ENCODE measurements at regions not wholly inside any gene's neighbourhood (a gene's known extent, or its start where the extent isn't known, plus 50 kb on each side); places are given as distances from the start of the nearest gene placed in this dataset.

DNA sequence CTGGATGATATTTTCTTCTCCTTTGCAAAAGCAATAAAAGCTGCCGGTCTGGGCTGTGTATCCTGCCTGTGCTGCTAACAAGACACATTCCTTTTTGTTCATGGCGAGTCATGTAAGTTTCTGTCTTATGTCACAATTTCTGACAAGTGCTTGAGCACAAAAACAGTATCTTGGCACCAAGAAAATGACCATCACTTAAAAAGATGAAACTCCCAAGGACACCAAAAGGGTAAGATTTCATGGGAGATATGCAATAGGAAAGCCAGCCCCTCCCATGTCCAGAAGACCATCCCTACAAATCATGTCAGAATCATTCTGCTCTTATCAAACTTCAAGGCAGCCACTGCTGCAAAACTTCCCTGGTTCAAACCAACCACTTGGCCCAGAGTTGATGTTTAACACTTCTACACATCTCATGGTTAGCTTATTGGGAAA is 375.4 kb upstream of the ZNF507 start:
- Histone ChIP-seq H3K27me3 (no peaks in the 10 kb centered on the region), H3K4me3 (no peak overlapping the region), H3K9me3 (no peaks in the 10 kb centered on the region), H3K4me1 (no peaks in the 10 kb centered on the region), H3K27ac (no peak overlapping the region), H3K36me3 (ENCODE audit: low read depth, missing control alignments) (no peaks in the 10 kb centered on the region)
- no peak for TF ChIP-seq POLR2A (IDR thresholded peaks at IDR 0.05)
- no peak for TF ChIP-seq CTCF (IDR thresholded peaks at IDR 0.05)
- no peak for DNase-seq
- 73 to 77% methylated on average over 2 of the region's 2 CpGs for WGBS, 2 donors
- intact Hi-C loops (cut with DNase I; ENCODE audit: low total_unique reads): no loop called here

- Histone ChIP-seq H3K36me3 (ENCODE audit: low read depth, missing control alignments) (no peaks in the 10 kb centered on the region), H3K9me3 (no peaks in the 10 kb centered on the region), H3K27ac (no peak overlapping the region), H3K4me1 (no peaks in the 10 kb centered on the region), H3K4me3 (no peak overlapping the region), H3K27me3 (no peaks in the 10 kb centered on the region)
- 88 to 89% methylated on average over 4 of the region's 4 CpGs for WGBS, 2 donors
- intact Hi-C loops (cut with DNase I; ENCODE audit: low total_unique reads): no loop called here
- DNase-seq: no peak
- TF ChIP-seq CTCF (IDR thresholded peaks at IDR 0.05) (no peak), POLR2A (IDR thresholded peaks at IDR 0.05) (no peak)
Measured at GRCh38 chr19:31974290-31974689, 371.1 kb upstream of the ZNF507 start.

DNA sequence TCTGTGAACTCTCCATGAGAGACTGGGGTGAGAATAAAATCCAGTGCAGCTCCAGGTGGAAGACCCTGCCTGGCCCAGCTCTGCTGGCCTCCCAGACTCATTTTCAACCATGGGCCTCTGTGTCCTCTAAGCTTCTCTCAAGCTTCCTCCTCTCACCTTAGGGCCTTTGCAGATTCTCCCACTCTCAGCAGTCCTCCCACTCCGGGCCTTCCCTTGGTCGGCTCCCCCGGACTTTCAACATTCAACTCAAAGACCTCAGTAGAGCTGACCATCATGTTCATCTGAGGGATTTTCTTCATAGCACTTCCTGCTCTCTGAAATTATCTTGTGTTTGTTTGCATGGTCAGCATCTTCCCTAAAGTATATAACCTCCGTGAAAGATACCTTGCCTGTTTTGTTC is 370.5 kb upstream of the ZNF507 start:
- Histone ChIP-seq H3K9me3 (no peaks in the 10 kb centered on the region), H3K27me3 (no peaks in the 10 kb centered on the region), H3K4me1 (no peaks in the 10 kb centered on the region), H3K36me3 (ENCODE audit: low read depth, missing control alignments) (no peaks in the 10 kb centered on the region), H3K27ac (no peak overlapping the region), H3K4me3 (no peak overlapping the region)
- DNase-seq: no peak
- TF ChIP-seq CTCF (IDR thresholded peaks at IDR 0.05) (no peak), POLR2A (IDR thresholded peaks at IDR 0.05) (no peak)
- whole genome bisulfite sequencing, 2 donors: 73 to 83% methylated on average over 4 of the region's 4 CpGs
- intact Hi-C loops (cut with DNase I; ENCODE audit: low total_unique reads): no loop called here

GRCh38 chr19:31975461-31975860 is 369.9 kb upstream of the ZNF507 start:
- no peaks in the 10 kb centered on the region for H3K36me3 ChIP-seq (ENCODE audit: low read depth, missing control alignments)
- 94 to 95% methylated on average over 4 of the region's 4 CpGs for WGBS, 2 donors
- intact Hi-C loops (cut with DNase I; ENCODE audit: low total_unique reads): no loop called here
- no peaks in the 10 kb centered on the region for H3K4me1 ChIP-seq
- DNase-seq: no peak
- H3K4me3 ChIP-seq: no peak overlapping the region
- no peaks in the 10 kb centered on the region for H3K27me3 ChIP-seq
- no peak overlapping the region for H3K27ac ChIP-seq
- no peak for TF ChIP-seq CTCF (IDR thresholded peaks at IDR 0.05)
- TF ChIP-seq POLR2A (IDR thresholded peaks at IDR 0.05): no peak
- H3K9me3 ChIP-seq: no peaks in the 10 kb centered on the region

DNA sequence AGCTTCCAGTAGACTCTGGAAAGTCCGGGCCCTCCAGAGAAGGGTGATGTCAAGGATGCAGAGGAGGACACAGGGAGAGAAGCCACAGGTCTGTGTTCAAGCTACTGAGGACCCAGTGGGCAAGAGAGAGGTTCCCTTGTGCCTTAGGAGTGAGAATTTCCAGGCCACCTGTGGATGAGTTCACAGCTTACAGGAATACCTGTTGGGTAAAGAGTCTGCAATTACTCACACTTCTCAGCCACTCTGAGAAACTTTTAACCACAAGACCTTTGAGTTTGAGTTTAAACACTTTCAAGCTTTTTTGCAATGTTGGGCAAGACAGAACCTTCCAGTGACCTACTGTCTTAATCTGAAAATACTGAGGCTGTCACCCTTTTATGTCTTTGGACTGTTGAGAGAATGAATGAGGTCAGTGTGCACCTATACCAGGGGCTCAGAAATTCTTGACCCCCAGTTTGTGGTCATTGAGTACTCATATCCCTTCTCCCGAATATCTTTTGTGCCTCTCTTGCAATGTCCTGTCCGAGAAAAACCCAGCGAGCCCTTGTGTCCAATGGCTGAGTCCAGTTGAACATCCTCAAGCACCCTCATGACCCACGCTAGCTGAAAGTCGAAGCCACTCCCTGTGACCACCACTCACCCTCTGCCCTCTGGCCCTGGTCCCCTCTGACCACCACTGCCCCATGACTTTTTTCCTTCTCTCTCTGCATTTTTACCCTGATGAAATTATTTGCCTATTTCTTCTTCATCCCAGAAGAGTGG is 368.5 kb upstream of the ZNF507 start:
- TF ChIP-seq POLR2A (IDR thresholded peaks at IDR 0.05) (no peak), CTCF (IDR thresholded peaks at IDR 0.05) (no peak)
- intact Hi-C loops (cut with DNase I; ENCODE audit: low total_unique reads): no loop called here
- no peaks in the 10 kb centered on the region for H3K36me3 ChIP-seq (ENCODE audit: low read depth, missing control alignments)
- H3K27me3 ChIP-seq: no peaks in the 10 kb centered on the region
- H3K27ac ChIP-seq: no peak overlapping the region
- no peak overlapping the region for H3K4me3 ChIP-seq
- no peaks in the 10 kb centered on the region for H3K4me1 ChIP-seq
- no peaks in the 10 kb centered on the region for H3K9me3 ChIP-seq
- DNase-seq: no peak
- 93 to 99% methylated on average over 6 of the region's 6 CpGs for WGBS, 2 donors
